B cell (primary cell): ENCODE measurements at regions not wholly inside any gene's neighbourhood (a gene's known extent, or its start where the extent isn't known, plus 50 kb on each side); places are given as distances from the start of the nearest gene placed in this dataset.

ENCODE experiments used
- CTCF ChIP-seq: fragments of 200-600 bp; IDR thresholded peaks from one replicate; pipeline ENCODE4 v1.8.0; 2022; ENCODE audit warnings: antibody characterized with exemption, mild to moderate bottlenecking
- EZH2 ChIP-seq: IDR thresholded peaks from 2 replicates; pipeline ENCODE4 v1.6.1; 2012; ENCODE audit warnings: borderline replicate concordance, low read depth, mild to moderate bottlenecking, moderate library complexity, low read length; ENCODE audit not compliant: insufficient read depth, poor library complexity, severe bottlenecking

DNA sequence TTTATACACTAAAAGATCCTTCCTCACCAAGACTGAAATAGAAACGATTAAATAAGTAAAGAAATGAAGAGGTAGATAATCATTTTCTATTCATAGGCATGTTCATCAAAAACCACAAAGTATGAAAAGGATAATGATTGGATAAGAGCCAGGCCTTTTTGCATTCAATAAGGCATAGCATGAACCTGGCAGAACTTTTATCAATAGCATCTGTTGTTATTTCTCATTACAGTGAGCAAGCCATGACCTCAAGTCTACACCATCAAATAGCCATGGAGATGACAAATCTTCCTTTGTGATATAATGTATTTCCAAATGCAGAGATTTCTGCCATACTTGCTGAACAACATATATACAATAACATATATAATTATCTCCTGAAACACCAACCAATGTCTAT is 206.0 kb upstream of the SLC7A11 start:
- TF ChIP-seq EZH2, result no peak
- TF ChIP-seq CTCF, result no peak
